Progenitor cell of endocrine pancreas (in vitro differentiated cells): ENCODE measurements at regions not wholly inside any gene's neighbourhood (a gene's known extent, or its start where the extent isn't known, plus 50 kb on each side); places are given as distances from the start of the nearest gene placed in this dataset.
"Not testable (repeated sequence)": the region's sequence is repeated elsewhere in the genome, so short reads cannot be mapped to it uniquely, and the experiment has no call there.

ENCODE experiments used
- DNase-seq: peaks from one replicate; pipeline ENCODE4 v3.0.0; 2021; ENCODE audit warnings: low spot score; ENCODE audit not compliant: unreplicated experiment
- H3K27ac Mint-ChIP-seq: 2 replicates; pipeline ENCODE4 v1.8.0; 2021; ENCODE audit warnings: mild to moderate bottlenecking, moderate library complexity, mixed read lengths
- H3K27me3 Mint-ChIP-seq: 2 replicates; pipeline ENCODE4 v1.8.0; 2021; ENCODE audit warnings: mixed read lengths
- H3K36me3 Mint-ChIP-seq: 2 replicates; pipeline ENCODE4 v1.8.0; 2022; ENCODE audit warnings: mixed read lengths; ENCODE audit not compliant: insufficient read depth
- H3K4me1 Mint-ChIP-seq: 2 replicates; pipeline ENCODE4 v1.8.0; 2021; ENCODE audit warnings: low read depth, mixed read lengths
- H3K4me3 Mint-ChIP-seq: 2 replicates; pipeline ENCODE4 v1.8.0; 2021; ENCODE audit warnings: low read depth, mild to moderate bottlenecking, moderate library complexity, mixed read lengths
- H3K9me3 Mint-ChIP-seq: 2 replicates; pipeline ENCODE4 v1.8.0; 2021; ENCODE audit warnings: low read depth, mixed read lengths
- TF ChIP-seq, protein P1 (sequence below): fragments of 200-600 bp; sonication (generic); IDR thresholded peaks from one replicate; pipeline ENCODE4 v1.5.0; 2021; ENCODE audit warnings: antibody characterized with exemption, mild to moderate bottlenecking; ENCODE audit not compliant: unreplicated experiment

DNA sequence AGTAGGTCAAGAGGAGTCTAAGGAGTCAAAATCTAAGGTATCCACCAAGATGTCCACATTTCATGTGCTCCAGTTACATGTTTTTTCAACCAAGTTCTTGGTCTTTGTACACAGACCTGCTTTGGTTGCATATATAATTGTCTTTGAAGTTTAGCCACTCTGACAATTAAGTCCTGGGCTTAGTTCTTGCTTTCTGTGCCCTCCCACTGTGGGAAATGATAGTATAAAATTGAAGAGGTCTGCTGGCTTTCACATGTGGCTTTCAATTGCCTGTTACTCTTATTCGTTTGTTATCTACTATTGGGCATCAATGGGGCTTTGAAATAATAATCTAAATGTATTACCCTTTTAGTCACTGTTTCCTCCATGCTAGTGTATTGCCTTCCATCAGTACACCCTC, 72.8 kb downstream of the TBR1 start:
- no peak for DNase-seq
- Mint-ChIP-seq H3K27ac (no peak overlapping the region), H3K9me3 (no peaks in the 10 kb centered on the region), H3K36me3 (no peaks in the 10 kb centered on the region), H3K4me3 (no peak overlapping the region), H3K4me1 (no peaks in the 10 kb centered on the region), H3K27me3 (no peaks in the 10 kb centered on the region)
- TF ChIP-seq, protein P1, sequence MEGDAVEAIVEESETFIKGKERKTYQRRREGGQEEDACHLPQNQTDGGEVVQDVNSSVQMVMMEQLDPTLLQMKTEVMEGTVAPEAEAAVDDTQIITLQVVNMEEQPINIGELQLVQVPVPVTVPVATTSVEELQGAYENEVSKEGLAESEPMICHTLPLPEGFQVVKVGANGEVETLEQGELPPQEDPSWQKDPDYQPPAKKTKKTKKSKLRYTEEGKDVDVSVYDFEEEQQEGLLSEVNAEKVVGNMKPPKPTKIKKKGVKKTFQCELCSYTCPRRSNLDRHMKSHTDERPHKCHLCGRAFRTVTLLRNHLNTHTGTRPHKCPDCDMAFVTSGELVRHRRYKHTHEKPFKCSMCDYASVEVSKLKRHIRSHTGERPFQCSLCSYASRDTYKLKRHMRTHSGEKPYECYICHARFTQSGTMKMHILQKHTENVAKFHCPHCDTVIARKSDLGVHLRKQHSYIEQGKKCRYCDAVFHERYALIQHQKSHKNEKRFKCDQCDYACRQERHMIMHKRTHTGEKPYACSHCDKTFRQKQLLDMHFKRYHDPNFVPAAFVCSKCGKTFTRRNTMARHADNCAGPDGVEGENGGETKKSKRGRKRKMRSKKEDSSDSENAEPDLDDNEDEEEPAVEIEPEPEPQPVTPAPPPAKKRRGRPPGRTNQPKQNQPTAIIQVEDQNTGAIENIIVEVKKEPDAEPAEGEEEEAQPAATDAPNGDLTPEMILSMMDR: no peak

DNA sequence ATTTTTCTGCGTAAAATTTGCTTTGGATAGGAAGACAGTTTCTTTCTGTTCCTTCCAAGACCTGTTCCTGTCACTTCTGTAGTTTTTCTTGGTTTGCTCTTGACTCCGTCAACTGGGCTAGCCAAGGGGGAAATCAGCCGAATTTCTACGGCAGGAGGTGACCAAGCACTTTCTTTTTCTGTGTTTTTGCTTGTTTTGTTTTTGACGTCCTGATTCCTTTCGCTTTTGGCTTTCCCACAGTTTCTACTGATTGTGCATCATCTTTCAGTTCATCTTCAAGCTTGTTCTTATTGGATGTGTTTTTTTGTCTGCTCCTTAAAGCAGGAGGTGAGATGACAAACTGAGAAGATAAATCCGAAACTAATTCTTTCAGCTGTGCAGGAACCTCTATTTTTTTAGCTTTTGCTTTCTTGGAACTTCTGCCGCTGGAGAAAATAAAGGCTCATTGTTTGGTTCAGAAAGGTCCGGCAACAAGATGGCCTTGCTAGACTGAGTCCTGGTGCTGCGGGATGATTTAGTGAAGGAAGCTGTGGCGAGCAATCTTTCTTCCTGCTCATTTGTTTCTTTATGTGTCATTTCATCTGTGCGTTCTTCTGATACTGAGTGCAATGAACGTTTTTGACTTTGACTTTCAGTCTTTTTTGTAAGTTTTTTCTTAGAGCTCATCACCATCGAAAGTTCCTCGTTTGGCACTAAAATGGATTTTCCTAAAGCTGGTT, 85.0 kb downstream of the TBR1 start:
- H3K9me3 Mint-ChIP-seq, DNase-seq, H3K4me3 Mint-ChIP-seq, H3K27ac Mint-ChIP-seq, H3K27me3 Mint-ChIP-seq, H3K36me3 Mint-ChIP-seq, H3K4me1 Mint-ChIP-seq: not testable (repeated sequence)

DNA sequence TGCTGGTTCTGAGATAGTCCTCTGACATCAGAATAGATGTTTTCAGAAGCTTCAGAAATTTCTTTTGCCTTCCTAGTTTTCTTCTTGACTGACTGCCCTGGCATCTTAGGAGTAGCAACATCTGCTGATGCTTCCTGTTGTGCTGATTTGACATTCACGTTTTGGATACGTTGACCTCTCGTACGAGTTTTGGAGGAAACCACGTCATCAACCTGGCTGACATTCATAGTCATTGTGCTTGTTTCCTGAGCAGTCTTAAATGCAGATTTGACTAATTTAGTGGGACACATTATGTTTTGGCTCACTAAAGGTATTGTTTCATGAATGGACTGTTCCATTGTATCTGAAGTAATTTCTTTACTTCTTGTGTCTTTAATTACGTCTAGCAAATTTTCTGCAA, 86.2 kb downstream of the TBR1 start:
- H3K4me1 Mint-ChIP-seq, H3K36me3 Mint-ChIP-seq, H3K4me3 Mint-ChIP-seq, H3K27me3 Mint-ChIP-seq, H3K27ac Mint-ChIP-seq, DNase-seq, H3K9me3 Mint-ChIP-seq: not testable (repeated sequence)

DNA sequence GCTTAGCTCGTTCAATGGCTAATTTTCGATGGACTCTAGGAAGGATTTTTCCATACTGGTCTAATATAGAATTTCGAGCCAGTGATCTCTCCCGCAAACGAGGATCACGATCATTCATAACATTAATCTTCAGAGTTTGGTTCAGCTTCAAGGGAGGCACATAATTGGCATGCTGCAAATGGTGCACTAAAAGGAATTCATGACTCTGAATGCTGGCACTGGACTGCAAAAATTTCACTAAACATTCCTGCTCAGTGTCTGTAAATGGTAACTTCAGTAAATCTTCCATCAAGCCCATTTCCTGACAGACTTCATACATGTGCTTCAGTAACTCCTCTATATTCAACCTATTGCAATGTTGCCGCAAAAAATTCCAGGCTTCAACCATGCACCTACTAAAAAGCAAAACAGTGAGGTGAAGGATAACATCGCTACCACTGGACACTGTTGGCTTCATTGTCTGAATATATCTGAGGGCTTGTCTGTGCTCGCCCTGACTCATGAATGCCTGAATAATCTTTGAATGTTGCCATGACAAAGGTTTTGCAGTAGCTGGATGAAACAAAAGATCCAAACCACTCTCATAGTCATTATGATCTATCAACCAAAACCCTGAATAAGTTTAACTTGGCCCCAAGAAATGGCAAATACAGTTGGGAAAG, 88.7 kb downstream of the TBR1 start:
- not testable (repeated sequence) for H3K4me3 Mint-ChIP-seq, DNase-seq, H3K36me3 Mint-ChIP-seq, H3K4me1 Mint-ChIP-seq, H3K27ac Mint-ChIP-seq, H3K27me3 Mint-ChIP-seq
- H3K9me3 Mint-ChIP-seq: peaks cover 12% of the 10 kb centered on the region

DNA sequence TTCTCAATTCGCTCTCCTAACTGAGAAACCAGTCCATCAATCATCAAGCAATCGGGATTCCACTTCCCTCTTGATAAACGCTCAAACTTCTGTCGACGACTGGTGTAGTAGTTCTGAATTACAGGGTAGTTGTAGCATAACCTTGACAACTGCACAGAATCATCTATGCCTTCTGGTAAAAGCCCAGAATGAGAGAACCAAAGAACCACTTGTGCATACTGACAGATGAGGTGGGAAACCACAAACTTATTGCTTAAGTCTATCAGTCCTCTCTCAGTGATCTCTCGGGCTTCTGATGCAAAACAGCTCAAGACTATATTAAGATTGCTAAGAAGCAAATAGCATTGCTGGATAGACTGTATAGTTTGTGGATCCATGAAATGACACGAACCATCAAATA, 89.4 kb downstream of the TBR1 start:
- H3K27ac Mint-ChIP-seq, H3K4me3 Mint-ChIP-seq, H3K4me1 Mint-ChIP-seq, H3K27me3 Mint-ChIP-seq, DNase-seq, H3K36me3 Mint-ChIP-seq: not testable (repeated sequence)
- H3K9me3 Mint-ChIP-seq: peaks cover 12% of the 10 kb centered on the region

DNA sequence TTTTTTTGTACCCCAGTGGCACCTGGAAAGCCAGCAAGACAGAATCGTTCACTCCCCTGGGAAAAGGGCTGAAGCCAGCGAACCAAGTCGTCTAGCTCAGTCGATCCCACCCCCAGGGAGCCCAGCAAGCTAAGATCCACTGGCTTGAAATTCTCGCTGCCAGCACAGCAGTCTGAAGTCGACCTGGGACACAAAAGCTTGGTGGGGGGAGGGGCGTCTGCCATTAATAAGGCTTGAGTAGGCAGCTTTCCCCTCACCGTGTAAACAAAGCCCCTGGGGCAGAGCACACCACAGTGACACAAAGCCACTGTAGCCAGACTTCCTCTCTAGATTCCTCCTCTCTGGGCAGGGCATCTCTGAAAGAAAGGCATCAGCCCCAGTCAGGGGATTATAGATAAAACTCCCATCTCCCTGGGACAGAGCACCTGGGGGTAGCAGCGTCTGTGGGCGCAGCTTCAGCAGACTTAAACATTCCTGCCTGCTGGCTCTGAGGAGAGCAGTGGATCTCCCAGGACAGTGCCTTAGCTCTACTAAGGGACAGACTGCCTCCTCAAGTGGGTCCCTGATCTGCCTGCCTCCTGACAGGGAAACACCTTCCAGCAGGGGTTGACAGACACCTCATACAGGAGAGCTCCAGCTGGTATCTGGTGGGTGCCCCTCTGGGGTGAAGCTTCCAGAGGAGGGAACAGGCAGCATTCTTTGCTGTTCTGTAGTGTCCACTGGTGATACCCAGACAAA, 97.4 kb downstream of the TBR1 start:
- H3K4me1 Mint-ChIP-seq, DNase-seq, H3K27me3 Mint-ChIP-seq, H3K27ac Mint-ChIP-seq, H3K4me3 Mint-ChIP-seq, H3K36me3 Mint-ChIP-seq: not testable (repeated sequence)
- H3K9me3 Mint-ChIP-seq: peaks cover 27% of the 10 kb centered on the region

DNA sequence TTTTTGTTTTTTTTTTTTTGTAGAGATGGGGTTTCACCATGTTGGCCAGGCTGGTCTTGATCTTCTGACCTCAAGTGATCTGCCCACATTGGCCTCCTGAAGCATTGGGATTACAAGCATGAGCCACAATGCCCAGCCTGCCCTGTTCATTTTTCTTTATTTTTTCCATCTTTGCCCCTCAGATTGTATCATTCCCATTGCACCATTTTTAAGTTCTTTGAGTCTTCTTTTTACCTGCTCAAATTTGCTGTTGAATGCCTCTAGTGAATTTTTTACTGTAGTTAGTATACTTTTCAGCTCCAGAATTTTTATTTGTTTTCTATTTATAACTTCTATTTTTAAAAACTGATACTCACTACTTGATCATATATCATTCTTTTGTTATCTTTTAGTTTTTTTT, 101.4 kb upstream of the SLC4A10 start:
- H3K4me1 Mint-ChIP-seq: no peaks in the 10 kb centered on the region
- peaks cover 2% of the 10 kb centered on the region for H3K36me3 Mint-ChIP-seq
- H3K9me3 Mint-ChIP-seq: peaks cover 9% of the 10 kb centered on the region
- H3K27ac Mint-ChIP-seq: no peak overlapping the region
- TF ChIP-seq, protein P1: no peak
- no peaks in the 10 kb centered on the region for H3K27me3 Mint-ChIP-seq
- no peak overlapping the region for H3K4me3 Mint-ChIP-seq
- no peak for DNase-seq
